Sigmoid colon (tissue), 6 donors: ENCODE measurements at regions not wholly inside any gene's neighbourhood (a gene's known extent, or its start where the extent isn't known, plus 50 kb on each side); places are given as distances from the start of the nearest gene placed in this dataset.
A peak's percentile ranks its signal among the peaks of the same experiment; 100 is the strongest.

Experiments used
- DNase-seq: peaks from one replicate; pipeline ENCODE4 v3.0.0-alpha.2; 2019
- H3K27ac ChIP-seq, 4 donors: fragments of 200-600 bp; sonication (generic); one replicate each; pipeline ENCODE4 v1.5.1; 2016 to 2019; ENCODE audit warnings: mild to moderate bottlenecking in 1 of 4
- H3K27me3 ChIP-seq, 3 donors: fragments of 200-600 bp; sonication (generic); one replicate each; pipeline ENCODE4 v1.5.1; 2019; ENCODE audit warnings: mild to moderate bottlenecking in 1 of 3
- H3K36me3 ChIP-seq, 4 donors: fragments of 200-600 bp; sonication (generic); one replicate each; pipeline ENCODE4 v1.5.1; 2016 to 2019
- H3K4me1 ChIP-seq, 4 donors: fragments of 200-600 bp; sonication (generic); one replicate each; pipeline ENCODE4 v1.5.1; 2017 to 2019
- H3K4me3 ChIP-seq, 4 donors: fragments of 200-600 bp; sonication (generic); one replicate each; pipeline ENCODE4 v1.5.1; 2017 to 2019; ENCODE audit warnings: mild to moderate bottlenecking in 2 of 4, moderate library complexity in 1 of 4
- H3K9me3 ChIP-seq, 4 donors: fragments of 200-600 bp in 3 of 4; sonication (generic) in 3 of 4; one replicate each; pipeline versions ENCODE4 v1.5.1 to v1.6.1; 2013 to 2019
- EP300 ChIP-seq, 4 donors: sonication (generic); formaldehyde crosslinking; IDR thresholded peaks; one replicate each; pipeline ENCODE4 v1.6.1; 2017; ENCODE audit warnings: antibody characterized with exemption in 4 of 4
- POLR2A ChIP-seq, 2 donors: fragments of 450-650 bp; IDR thresholded peaks; one replicate each; pipeline ENCODE4 v1.6.1; 2016; ENCODE audit warnings: antibody characterized with exemption in 2 of 2, mild to moderate bottlenecking in 2 of 2, moderate library complexity in 2 of 2
- POLR2AphosphoS5 ChIP-seq, 4 donors: sonication (generic); formaldehyde crosslinking; IDR thresholded peaks; one replicate each; pipeline ENCODE4 v1.6.1; 2017; ENCODE audit warnings: antibody characterized with exemption in 4 of 4
- WGBS, 2 donors: extraction: QIAGEN DNeasy Blood & Tissue Kit; methylation state at CpG; one replicate each; pipeline ENCODE4 v1.1.7; 2013; 5-methylcytosine and 5-hydroxymethylcytosine counted together
- intact Hi-C: fragments of 100-400 bp; cut with DNase I; formaldehyde crosslinking; loops from one replicate; pipeline ENCODE4 v1.15.1; 2023
- TF ChIP-seq, protein P1 (sequence below), 4 experiments: fragments of 450-650 bp in 3 of 4; fragments of 200-600 bp in 1 of 4; IDR thresholded peaks; one replicate each; pipeline ENCODE4 v1.5.1; 2016 to 2019; ENCODE audit warnings: antibody characterized with exemption in 4 of 4, mild to moderate bottlenecking in 3 of 4, moderate library complexity in 2 of 4
- donor health status: healthy with polysubstance abuse.
- donor health status: healthy.

DNA sequence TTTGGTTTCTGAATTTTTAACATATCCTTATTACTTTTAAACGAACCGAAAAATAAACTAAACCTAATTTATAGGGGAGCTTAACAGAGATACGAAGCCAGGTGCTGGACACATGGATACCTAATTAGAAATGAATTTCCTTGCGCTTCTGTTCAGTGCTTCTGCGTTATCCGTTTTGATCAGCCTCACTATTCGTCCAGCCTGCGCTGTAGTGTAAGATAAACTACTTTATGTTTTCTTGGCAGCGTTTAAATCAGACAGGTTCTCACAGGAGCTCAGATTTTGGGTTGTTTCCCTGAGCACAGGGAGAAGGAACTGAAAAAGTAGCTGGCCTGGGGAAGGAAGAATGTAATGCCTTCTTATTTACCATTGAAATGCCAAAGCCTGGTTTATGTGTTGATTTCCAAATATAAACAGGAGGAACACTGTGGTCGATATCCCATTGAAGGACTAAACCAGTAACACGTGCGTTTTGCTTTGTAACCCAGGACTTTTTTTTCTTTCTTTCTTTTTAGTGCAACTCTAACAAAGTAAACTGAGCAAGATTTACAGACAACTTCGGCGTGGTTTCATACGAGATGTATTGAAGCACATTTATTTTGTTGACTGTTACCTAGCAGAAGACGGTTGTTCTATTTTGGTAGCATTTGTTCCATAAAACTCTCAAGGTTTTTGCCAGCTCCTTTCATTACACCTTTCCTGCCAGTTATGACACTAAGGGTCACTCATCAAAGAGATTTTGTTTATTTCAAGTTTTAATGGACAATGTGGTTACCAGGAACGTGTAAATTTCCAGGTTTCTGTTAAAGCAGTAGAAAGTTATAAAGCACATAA is 214.8 kb upstream of the HEY2 start:
- H3K4me3 ChIP-seq = peak overlapping the region in 2 of 4 donors; percentile 10 to 12

GRCh38 chr6:125537090-125537489 is 212.3 kb upstream of the HEY2 start:
- no peak for DNase-seq
- intact Hi-C loops = no loop called here
- no peak overlapping the region for H3K4me3 ChIP-seq
- 87 to 94% methylated on average over 2 of the region's 2 CpGs for WGBS, 2 donors
- H3K36me3 ChIP-seq = no peaks in the 10 kb centered on the region
- no peak for TF ChIP-seq POLR2AphosphoS5 (IDR thresholded peaks at IDR 0.05)
- TF ChIP-seq, protein P1, sequence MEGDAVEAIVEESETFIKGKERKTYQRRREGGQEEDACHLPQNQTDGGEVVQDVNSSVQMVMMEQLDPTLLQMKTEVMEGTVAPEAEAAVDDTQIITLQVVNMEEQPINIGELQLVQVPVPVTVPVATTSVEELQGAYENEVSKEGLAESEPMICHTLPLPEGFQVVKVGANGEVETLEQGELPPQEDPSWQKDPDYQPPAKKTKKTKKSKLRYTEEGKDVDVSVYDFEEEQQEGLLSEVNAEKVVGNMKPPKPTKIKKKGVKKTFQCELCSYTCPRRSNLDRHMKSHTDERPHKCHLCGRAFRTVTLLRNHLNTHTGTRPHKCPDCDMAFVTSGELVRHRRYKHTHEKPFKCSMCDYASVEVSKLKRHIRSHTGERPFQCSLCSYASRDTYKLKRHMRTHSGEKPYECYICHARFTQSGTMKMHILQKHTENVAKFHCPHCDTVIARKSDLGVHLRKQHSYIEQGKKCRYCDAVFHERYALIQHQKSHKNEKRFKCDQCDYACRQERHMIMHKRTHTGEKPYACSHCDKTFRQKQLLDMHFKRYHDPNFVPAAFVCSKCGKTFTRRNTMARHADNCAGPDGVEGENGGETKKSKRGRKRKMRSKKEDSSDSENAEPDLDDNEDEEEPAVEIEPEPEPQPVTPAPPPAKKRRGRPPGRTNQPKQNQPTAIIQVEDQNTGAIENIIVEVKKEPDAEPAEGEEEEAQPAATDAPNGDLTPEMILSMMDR (IDR thresholded peaks at IDR 0.05) = no peak
- no peak for TF ChIP-seq POLR2A (IDR thresholded peaks at IDR 0.05)
- no peak for TF ChIP-seq EP300 (IDR thresholded peaks at IDR 0.05)
- H3K4me1 ChIP-seq = peaks cover 0 to 12% (median 6%) of the 10 kb centered on the region in 4 donors
- H3K27me3 ChIP-seq = no peaks in the 10 kb centered on the region
- H3K27ac ChIP-seq = no peak overlapping the region
- H3K9me3 ChIP-seq = no peaks in the 10 kb centered on the region

More for the DNA sequence above, 214.8 kb upstream of the HEY2 start:
- no peaks in the 10 kb centered on the region for H3K9me3 ChIP-seq
- H3K36me3 ChIP-seq = no peaks in the 10 kb centered on the region
- 29 to 40% methylated on average over 17 of the region's 17 CpGs for WGBS, 2 donors
- H3K27me3 ChIP-seq = no peaks in the 10 kb centered on the region
- intact Hi-C loops = no loop called here
- no peak for DNase-seq
- peaks cover 0 to 12% (median 6%) of the 10 kb centered on the region in 4 donors for H3K4me1 ChIP-seq
- no peak overlapping the region for H3K27ac ChIP-seq
- TF ChIP-seq, protein P1 (IDR thresholded peaks at IDR 0.05) = no peak
- TF ChIP-seq POLR2AphosphoS5 (IDR thresholded peaks at IDR 0.05) (no peak), EP300 (IDR thresholded peaks at IDR 0.05) (no peak), POLR2A (IDR thresholded peaks at IDR 0.05) (no peak)

- Histone ChIP-seq H3K9me3 (no peaks in the 10 kb centered on the region), H3K4me1 (peaks cover 0 to 2% (median under 1%) of the 10 kb centered on the region in 4 donors), H3K36me3 (no peaks in the 10 kb centered on the region), H3K27ac (no peak overlapping the region), H3K4me3 (no peak overlapping the region), H3K27me3 (no peaks in the 10 kb centered on the region)
- no peak for TF ChIP-seq POLR2A (IDR thresholded peaks at IDR 0.05)
- TF ChIP-seq EP300 (IDR thresholded peaks at IDR 0.05) = no peak
- TF ChIP-seq, protein P1 (IDR thresholded peaks at IDR 0.05) = no peak
- TF ChIP-seq POLR2AphosphoS5 (IDR thresholded peaks at IDR 0.05) = no peak
- no peak for DNase-seq
- intact Hi-C loops = no loop called here
- WGBS, 2 donors = 74 to 86% methylated on average over 3 of the region's 3 CpGs
Observed at GRCh38 chr6:125539892-125540291, 209.5 kb upstream of the HEY2 start.

- no peaks in the 10 kb centered on the region for H3K36me3 ChIP-seq
- no peak for DNase-seq
- no peak overlapping the region for H3K27ac ChIP-seq
- TF ChIP-seq POLR2A (IDR thresholded peaks at IDR 0.05) (no peak), EP300 (IDR thresholded peaks at IDR 0.05) (no peak), POLR2AphosphoS5 (IDR thresholded peaks at IDR 0.05) (no peak)
- TF ChIP-seq, protein P1 (IDR thresholded peaks at IDR 0.05) = no peak
- no peaks in the 10 kb centered on the region for H3K27me3 ChIP-seq
- H3K4me3 ChIP-seq = no peak overlapping the region
- WGBS, 2 donors = 44 to 74% methylated on average over 1 of the region's 1 CpG
- no peaks in the 10 kb centered on the region for H3K9me3 ChIP-seq
- intact Hi-C loops = no loop called here
- no peaks in the 10 kb centered on the region for H3K4me1 ChIP-seq
Observed at GRCh38 chr6:125544819-125545218, 204.6 kb upstream of the HEY2 start.
